Right lobe of liver (tissue), 4 donors: ENCODE measurements at regions not wholly inside any gene's neighbourhood (a gene's known extent, or its start where the extent isn't known, plus 50 kb on each side); places are given as distances from the start of the nearest gene placed in this dataset.

Source experiments
- POLR2A ChIP-seq: fragments of 450-650 bp; IDR thresholded peaks from one replicate; pipeline ENCODE4 v1.6.1; 2017; ENCODE audit warnings: antibody characterized with exemption, mild to moderate bottlenecking
- TF ChIP-seq, protein P1 (sequence below), 4 donors: fragments of 200-600 bp in 3 of 4; fragments of 450-650 bp in 1 of 4; IDR thresholded peaks; one replicate each; pipeline versions ENCODE4 v1.5.1 to v1.8.0; 2016 to 2022; ENCODE audit warnings: antibody characterized with exemption in 4 of 4, mild to moderate bottlenecking in 2 of 4
- donor health status: DM: no; HTN: no; CAD: no.
- donor health status: DM: no; HTN: no; CAD: no.
- donor health status: DM: no; HTN: yes; CAD: no.

- TF ChIP-seq, protein P1, sequence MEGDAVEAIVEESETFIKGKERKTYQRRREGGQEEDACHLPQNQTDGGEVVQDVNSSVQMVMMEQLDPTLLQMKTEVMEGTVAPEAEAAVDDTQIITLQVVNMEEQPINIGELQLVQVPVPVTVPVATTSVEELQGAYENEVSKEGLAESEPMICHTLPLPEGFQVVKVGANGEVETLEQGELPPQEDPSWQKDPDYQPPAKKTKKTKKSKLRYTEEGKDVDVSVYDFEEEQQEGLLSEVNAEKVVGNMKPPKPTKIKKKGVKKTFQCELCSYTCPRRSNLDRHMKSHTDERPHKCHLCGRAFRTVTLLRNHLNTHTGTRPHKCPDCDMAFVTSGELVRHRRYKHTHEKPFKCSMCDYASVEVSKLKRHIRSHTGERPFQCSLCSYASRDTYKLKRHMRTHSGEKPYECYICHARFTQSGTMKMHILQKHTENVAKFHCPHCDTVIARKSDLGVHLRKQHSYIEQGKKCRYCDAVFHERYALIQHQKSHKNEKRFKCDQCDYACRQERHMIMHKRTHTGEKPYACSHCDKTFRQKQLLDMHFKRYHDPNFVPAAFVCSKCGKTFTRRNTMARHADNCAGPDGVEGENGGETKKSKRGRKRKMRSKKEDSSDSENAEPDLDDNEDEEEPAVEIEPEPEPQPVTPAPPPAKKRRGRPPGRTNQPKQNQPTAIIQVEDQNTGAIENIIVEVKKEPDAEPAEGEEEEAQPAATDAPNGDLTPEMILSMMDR (IDR thresholded peaks at IDR 0.05) = no peak
- TF ChIP-seq POLR2A = no peak
Measured at GRCh38 chr4:124899997-124900396, 187.5 kb upstream of the ANKRD50 start.
